Gastrocnemius medialis (tissue), 4 donors: ENCODE measurements at regions not wholly inside any gene's neighbourhood (a gene's known extent, or its start where the extent isn't known, plus 50 kb on each side); places are given as distances from the start of the nearest gene placed in this dataset.

ENCODE experiments used
- ATAC-seq, 2 donors: fragments of 150-250 bp; one replicate each; pipeline ENCODE4 v1.9.1; 2016
- DNase-seq, 2 donors: peaks; one replicate each; pipeline ENCODE4 v3.0.0-alpha.2; 2019
- H3K27ac ChIP-seq, 4 donors: fragments of 200-600 bp; sonication (generic); 1 replicate in 1 of 4; 2 replicates in 3 of 4; pipeline ENCODE4 v1.5.1; 2016 to 2018; ENCODE audit warnings: mild to moderate bottlenecking in 2 of 4, moderate library complexity in 1 of 4
- H3K27me3 ChIP-seq, 3 donors: fragments of 200-600 bp; sonication (generic) in 2 of 3; 1 replicate in 1 of 3; 2 replicates in 2 of 3; pipeline versions ENCODE4 v1.5.1 to v1.6.0; 2016 to 2019; ENCODE audit warnings: mild to moderate bottlenecking in 1 of 3, moderate library complexity in 1 of 3
- H3K36me3 ChIP-seq, 2 donors: fragments of 200-600 bp; sonication (generic) in 1 of 2; one replicate each; pipeline ENCODE4 v1.5.1; 2017 to 2018
- H3K4me1 ChIP-seq, 2 donors: fragments of 200-600 bp; sonication (generic) in 1 of 2; one replicate each; pipeline ENCODE4 v1.5.1; 2016 to 2017; ENCODE audit warnings: mild to moderate bottlenecking in 2 of 2
- H3K4me3 ChIP-seq, 4 donors: fragments of 200-600 bp; sonication (generic) in 3 of 4; 1 replicate in 1 of 4; 2 replicates in 3 of 4; pipeline ENCODE4 v1.5.1; 2016 to 2019; ENCODE audit warnings: mild to moderate bottlenecking in 2 of 4
- H3K9me3 ChIP-seq, 3 donors: fragments of 200-600 bp; sonication (generic) in 2 of 3; 1 replicate in 1 of 3; 2 replicates in 2 of 3; pipeline ENCODE4 v1.5.1; 2016 to 2019
- POLR2A ChIP-seq, 2 donors: fragments of 450-650 bp; IDR thresholded peaks; one replicate each; pipeline ENCODE4 v1.6.1; 2017; ENCODE audit warnings: antibody characterized with exemption in 2 of 2, mild to moderate bottlenecking in 2 of 2, moderate library complexity in 2 of 2
- in situ Hi-C, 4 donors: fragments of 200-750 bp; cut with MboI; loops; one replicate each; pipeline versions ENCODE4 v1.15.0 to v1.8.0; 2017; ENCODE audit warnings: low sequenced_read_pairs in 4 of 4
- intact Hi-C: fragments of 100-400 bp; cut with DNase I; formaldehyde crosslinking; loops from one replicate; pipeline ENCODE4 v1.15.1; 2023; ENCODE audit warnings: low total_unique reads
- TF ChIP-seq, protein P1 (sequence below), 5 experiments: fragments of 450-650 bp in 3 of 5; fragments of 200-600 bp in 2 of 5; sonication (generic) in 2 of 5; IDR thresholded peaks in 4 of 5; conservative IDR thresholded peaks in 1 of 5; 1 replicate in 4 of 5; 2 replicates in 1 of 5; pipeline ENCODE4 v1.5.1; 2016 to 2019; ENCODE audit warnings: antibody characterized with exemption in 5 of 5, mild to moderate bottlenecking in 3 of 5, moderate library complexity in 3 of 5

GRCh38 chr9:30676651-30677050, 1707.8 kb upstream of the ACO1 start:
- Histone ChIP-seq H3K4me1 (no peaks in the 10 kb centered on the region), H3K4me3 (no peak overlapping the region), H3K36me3 (no peaks in the 10 kb centered on the region), H3K27me3 (no peaks in the 10 kb centered on the region), H3K9me3 (no peaks in the 10 kb centered on the region), H3K27ac (no peak overlapping the region)
- intact Hi-C loops: no loop called here
- TF ChIP-seq, protein P1, sequence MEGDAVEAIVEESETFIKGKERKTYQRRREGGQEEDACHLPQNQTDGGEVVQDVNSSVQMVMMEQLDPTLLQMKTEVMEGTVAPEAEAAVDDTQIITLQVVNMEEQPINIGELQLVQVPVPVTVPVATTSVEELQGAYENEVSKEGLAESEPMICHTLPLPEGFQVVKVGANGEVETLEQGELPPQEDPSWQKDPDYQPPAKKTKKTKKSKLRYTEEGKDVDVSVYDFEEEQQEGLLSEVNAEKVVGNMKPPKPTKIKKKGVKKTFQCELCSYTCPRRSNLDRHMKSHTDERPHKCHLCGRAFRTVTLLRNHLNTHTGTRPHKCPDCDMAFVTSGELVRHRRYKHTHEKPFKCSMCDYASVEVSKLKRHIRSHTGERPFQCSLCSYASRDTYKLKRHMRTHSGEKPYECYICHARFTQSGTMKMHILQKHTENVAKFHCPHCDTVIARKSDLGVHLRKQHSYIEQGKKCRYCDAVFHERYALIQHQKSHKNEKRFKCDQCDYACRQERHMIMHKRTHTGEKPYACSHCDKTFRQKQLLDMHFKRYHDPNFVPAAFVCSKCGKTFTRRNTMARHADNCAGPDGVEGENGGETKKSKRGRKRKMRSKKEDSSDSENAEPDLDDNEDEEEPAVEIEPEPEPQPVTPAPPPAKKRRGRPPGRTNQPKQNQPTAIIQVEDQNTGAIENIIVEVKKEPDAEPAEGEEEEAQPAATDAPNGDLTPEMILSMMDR (IDR thresholded peaks at IDR 0.05 in 4 of 5, conservative IDR thresholded peaks at IDR 0.05 in 1 of 5): no peak
- no peak for TF ChIP-seq POLR2A (IDR thresholded peaks at IDR 0.05)
- in situ Hi-C loops: no loop called here
- no peak for ATAC-seq
- DNase-seq: no peak

DNA sequence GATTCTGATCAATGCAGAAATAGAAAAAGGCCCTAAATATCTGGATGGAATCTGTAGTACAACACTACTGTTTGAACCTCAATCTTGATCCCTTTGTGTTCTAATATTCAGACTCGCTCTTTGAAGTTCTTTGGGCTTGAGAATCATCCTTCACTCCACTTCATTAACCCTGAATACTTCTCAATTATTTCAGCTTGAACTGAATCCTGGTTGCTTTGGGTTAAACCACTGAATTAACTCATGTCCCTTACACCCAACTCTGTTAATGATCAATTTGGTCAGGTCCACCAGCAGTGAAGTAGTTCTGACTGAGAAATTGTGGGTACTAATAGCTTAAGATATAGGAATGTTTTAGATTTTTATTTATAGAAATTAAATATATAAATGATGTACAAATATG, 1707.2 kb upstream of the ACO1 start:
- in situ Hi-C loops: no loop called here
- Histone ChIP-seq H3K4me1 (no peaks in the 10 kb centered on the region), H3K4me3 (no peak overlapping the region), H3K27me3 (no peaks in the 10 kb centered on the region), H3K36me3 (no peaks in the 10 kb centered on the region), H3K9me3 (no peaks in the 10 kb centered on the region), H3K27ac (no peak overlapping the region)
- no peak for TF ChIP-seq POLR2A (IDR thresholded peaks at IDR 0.05)
- TF ChIP-seq, protein P1 (IDR thresholded peaks at IDR 0.05 in 4 of 5, conservative IDR thresholded peaks at IDR 0.05 in 1 of 5): no peak
- DNase-seq (no peak), ATAC-seq (no peak)
- intact Hi-C loops: no loop called here

GRCh38 chr9:30688801-30689200, 1695.6 kb upstream of the ACO1 start:
- in situ Hi-C loops: no loop called here

DNA sequence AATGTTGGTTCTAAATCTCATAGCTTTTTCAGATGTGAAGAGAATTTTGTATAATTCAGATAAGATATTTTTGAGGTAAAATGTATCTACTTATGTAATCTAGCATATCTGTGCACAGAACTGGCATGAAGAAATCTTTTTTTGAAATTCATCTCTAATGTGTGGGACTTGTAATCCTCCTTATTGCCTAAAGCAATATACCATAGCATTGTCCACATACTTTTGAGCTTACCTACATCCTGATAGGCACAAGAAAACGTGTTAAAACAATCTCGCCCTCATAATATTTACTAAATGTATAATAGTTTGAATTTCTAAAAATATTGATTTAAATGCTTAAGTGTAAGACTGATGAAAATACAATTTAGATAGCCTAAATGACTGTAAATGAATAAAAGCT, 1686.5 kb upstream of the ACO1 start:
- in situ Hi-C loops: no loop called here
- Histone ChIP-seq H3K4me3 (no peak overlapping the region), H3K27me3 (no peaks in the 10 kb centered on the region), H3K9me3 (no peaks in the 10 kb centered on the region), H3K27ac (no peak overlapping the region), H3K36me3 (no peaks in the 10 kb centered on the region), H3K4me1 (no peaks in the 10 kb centered on the region)
- ATAC-seq (no peak), DNase-seq (no peak)
- no peak for TF ChIP-seq POLR2A (IDR thresholded peaks at IDR 0.05)
- intact Hi-C loops: no loop called here

More at GRCh38 chr9:30688801-30689200, 1695.6 kb upstream of the ACO1 start:
- Histone ChIP-seq H3K36me3 (no peaks in the 10 kb centered on the region), H3K4me3 (no peak overlapping the region), H3K4me1 (no peaks in the 10 kb centered on the region), H3K9me3 (no peaks in the 10 kb centered on the region), H3K27me3 (no peaks in the 10 kb centered on the region), H3K27ac (no peak overlapping the region)
- ATAC-seq: no peak
- intact Hi-C loops: no loop called here
- TF ChIP-seq, protein P1 (IDR thresholded peaks at IDR 0.05 in 4 of 5, conservative IDR thresholded peaks at IDR 0.05 in 1 of 5): no peak
- DNase-seq: no peak

DNA sequence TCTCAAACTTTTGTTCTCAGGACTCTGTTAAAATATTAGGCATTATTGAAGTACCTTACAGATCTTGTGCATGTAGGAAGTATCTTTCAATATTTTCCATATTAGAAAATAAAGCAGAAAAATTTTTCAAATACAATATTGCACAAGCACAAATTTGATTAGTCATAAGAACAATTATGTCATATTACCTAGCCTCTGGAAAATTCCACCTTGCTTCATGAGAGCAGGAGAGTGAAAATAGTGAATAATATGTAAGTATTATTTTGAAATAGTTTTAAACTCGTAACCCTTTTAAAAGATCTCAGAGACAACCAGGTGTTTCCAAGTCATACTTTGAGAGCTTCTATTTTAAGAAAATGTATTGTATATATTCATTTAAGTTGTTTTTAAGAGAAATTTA, 1672.9 kb upstream of the ACO1 start:
- TF ChIP-seq, protein P1 (IDR thresholded peaks at IDR 0.05 in 4 of 5, conservative IDR thresholded peaks at IDR 0.05 in 1 of 5): no peak
- TF ChIP-seq POLR2A (IDR thresholded peaks at IDR 0.05): no peak
- in situ Hi-C loops (no loop called here), intact Hi-C loops (no loop called here)
- H3K36me3 ChIP-seq: no peaks in the 10 kb centered on the region
- no peak for ATAC-seq
- no peaks in the 10 kb centered on the region for H3K27me3 ChIP-seq
- H3K9me3 ChIP-seq: no peaks in the 10 kb centered on the region
- no peak overlapping the region for H3K4me3 ChIP-seq
- no peaks in the 10 kb centered on the region for H3K4me1 ChIP-seq
- no peak overlapping the region for H3K27ac ChIP-seq
- no peak for DNase-seq
